22Rv1 (cell line): ENCODE measurements at regions not wholly inside any gene's neighbourhood (a gene's known extent, or its start where the extent isn't known, plus 50 kb on each side); places are given as distances from the start of the nearest gene placed in this dataset.

ENCODE experiments used
- ZFX ChIP-seq: fragments of 450-650 bp; IDR thresholded peaks from 2 replicates; pipeline ENCODE4 v1.6.1; 2017; ENCODE audit warnings: antibody characterized with exemption, borderline replicate concordance
- TF ChIP-seq, protein P1 (sequence below): fragments of 450-650 bp; IDR thresholded peaks from 2 replicates; pipeline ENCODE4 v1.5.1; 2017; ENCODE audit warnings: mild to moderate bottlenecking

GRCh38 chr6:71551798-71552197 lies 263.2 kb downstream of the OGFRL1 start:
- TF ChIP-seq, protein P1, sequence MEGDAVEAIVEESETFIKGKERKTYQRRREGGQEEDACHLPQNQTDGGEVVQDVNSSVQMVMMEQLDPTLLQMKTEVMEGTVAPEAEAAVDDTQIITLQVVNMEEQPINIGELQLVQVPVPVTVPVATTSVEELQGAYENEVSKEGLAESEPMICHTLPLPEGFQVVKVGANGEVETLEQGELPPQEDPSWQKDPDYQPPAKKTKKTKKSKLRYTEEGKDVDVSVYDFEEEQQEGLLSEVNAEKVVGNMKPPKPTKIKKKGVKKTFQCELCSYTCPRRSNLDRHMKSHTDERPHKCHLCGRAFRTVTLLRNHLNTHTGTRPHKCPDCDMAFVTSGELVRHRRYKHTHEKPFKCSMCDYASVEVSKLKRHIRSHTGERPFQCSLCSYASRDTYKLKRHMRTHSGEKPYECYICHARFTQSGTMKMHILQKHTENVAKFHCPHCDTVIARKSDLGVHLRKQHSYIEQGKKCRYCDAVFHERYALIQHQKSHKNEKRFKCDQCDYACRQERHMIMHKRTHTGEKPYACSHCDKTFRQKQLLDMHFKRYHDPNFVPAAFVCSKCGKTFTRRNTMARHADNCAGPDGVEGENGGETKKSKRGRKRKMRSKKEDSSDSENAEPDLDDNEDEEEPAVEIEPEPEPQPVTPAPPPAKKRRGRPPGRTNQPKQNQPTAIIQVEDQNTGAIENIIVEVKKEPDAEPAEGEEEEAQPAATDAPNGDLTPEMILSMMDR: no peak
- TF ChIP-seq ZFX: no peak
